ENCODE measurements at regions not wholly inside any gene's neighbourhood (a gene's known extent, or its start where the extent isn't known, plus 50 kb on each side); places are given as distances from the start of the nearest gene placed in this dataset.
"Not testable (repeated sequence)": the region's sequence is repeated elsewhere in the genome, so short reads cannot be mapped to it uniquely, and the experiment has no call there.

GRCh38 chr5:86075139-86075538 is 542.6 kb upstream of the COX7C start:
- no peak for DNase-seq

GRCh38 chr5:86095092-86095491 is 522.6 kb upstream of the COX7C start:
- no peak for DNase-seq

DNA sequence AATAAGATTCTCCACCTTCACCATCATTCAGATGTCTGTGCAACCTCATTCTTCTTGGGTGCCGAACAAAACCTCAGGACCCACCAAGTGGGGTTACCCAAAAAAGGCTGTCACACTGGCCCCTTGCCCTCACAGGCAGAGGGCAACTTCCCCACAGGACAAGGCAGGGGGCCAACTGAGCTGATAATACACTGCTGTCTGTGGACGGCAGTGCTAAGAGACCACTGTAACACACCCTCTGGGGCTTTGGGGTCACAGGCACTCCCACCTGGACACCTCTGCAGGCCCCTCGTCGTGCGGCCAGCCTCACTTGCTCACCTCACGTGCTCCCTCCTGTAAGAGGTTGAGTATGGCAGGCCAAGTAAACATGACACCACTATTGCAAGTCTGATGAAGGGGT is 515.8 kb upstream of the COX7C start:
- DNase-seq: no peak

DNA sequence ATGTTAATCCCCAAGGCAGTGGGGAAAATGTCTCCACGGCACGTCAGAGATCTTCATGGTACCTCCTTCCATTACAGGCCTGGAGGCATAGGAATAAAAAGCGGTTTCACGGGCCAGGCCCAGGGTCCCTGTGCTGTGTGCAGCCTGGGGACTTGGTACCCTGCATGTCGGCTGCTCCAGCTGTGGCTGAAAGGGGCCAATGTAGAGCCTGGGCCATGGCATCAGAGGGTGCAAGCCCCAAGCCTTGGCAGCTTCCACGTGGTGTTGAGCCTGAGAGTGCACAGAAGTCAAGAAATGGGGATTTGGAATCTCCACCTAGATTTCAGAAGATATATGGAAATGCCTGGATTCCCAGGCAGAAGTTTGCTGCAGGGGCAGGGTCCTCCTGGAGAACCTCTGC is 508.9 kb upstream of the COX7C start:
- no peak for DNase-seq

- DNase-seq: no peak
Measured at GRCh38 chr5:86112249-86112648, 505.5 kb upstream of the COX7C start.

DNA sequence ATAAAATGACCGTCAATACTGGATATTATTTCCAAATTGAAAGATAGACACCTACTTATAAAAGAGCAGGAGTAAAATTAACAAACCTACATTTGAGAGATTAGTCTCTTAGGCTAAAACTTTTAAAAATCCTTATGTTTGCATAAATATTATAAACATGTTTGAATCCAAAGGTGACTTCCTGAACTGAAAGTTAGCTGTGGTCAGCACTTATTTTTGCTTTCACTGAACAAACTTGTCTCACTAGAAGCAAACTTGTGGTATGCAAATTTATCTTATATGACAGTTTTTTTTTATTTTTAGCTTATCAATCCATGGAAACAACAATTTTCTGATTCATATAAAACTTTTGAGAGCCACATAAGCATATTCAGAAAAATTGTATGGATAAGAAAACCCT is 502.6 kb upstream of the COX7C start:
- DNase-seq: no peak

DNA sequence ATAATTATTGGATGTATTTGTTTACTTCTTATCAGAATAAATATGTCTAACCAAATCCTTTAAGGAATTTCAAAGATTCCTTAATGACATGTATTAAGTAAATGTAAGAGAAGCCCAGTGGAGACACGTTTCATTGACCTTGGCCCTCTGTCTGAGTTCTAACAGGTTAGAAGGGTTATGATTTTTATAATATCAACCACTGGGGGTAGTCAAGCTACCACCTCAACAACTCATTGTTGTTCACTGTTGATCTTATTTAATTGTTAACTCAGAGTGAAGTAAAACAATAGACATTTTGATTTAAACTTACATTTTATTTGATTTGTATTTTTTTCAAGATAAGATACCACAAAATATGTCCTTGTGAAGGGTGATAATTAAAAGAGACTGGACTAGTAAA is 499.2 kb upstream of the COX7C start:
- DNase-seq: no peak

- no peak for DNase-seq
Measured at GRCh38 chr5:86124333-86124732, 493.4 kb upstream of the COX7C start.

- DNase-seq: peak; percentile 14
Measured at GRCh38 chr5:86125731-86126601, 491.8 kb upstream of the COX7C start.

DNA sequence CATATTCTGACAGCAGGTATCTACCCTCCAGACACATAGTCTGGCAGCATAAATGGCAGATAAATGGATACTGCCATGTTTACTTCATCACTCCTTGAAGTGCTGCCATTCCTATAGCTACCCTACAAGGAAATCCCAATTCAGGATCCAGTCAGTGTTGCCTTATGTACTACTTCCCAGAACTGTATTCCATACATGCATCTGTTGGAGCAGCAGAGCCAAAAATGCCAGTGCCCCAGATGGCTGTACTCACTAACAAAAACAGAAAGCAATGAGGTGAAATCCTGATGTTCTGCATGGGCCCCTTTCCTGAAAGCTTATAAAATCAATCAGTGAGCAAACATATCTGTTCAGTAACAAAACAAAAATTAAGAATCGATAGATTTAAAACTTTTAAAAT is 490.0 kb upstream of the COX7C start:
- peak; percentile 76 for DNase-seq

GRCh38 chr5:86129009-86129408 is 488.7 kb upstream of the COX7C start:
- DNase-seq: no peak

DNA sequence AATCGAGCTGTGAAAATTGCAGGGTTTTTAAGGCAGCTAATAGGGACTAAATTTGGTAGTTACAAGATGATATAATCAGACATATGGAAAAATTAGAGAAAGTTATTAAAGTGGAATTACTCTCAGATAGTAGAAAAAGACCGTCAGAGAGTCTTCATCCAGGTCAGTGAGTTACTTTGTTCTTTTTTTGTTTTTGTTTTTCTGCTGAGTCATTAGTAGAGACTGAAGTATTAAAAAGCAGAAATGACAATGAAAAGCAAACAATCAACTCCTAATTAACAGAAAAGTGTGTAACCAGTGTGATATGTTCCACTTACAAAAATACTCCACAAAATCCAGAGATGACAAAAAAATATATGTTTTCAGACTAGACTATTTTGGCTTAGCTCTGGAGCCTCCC is 480.4 kb upstream of the COX7C start:
- no peak for DNase-seq

DNA sequence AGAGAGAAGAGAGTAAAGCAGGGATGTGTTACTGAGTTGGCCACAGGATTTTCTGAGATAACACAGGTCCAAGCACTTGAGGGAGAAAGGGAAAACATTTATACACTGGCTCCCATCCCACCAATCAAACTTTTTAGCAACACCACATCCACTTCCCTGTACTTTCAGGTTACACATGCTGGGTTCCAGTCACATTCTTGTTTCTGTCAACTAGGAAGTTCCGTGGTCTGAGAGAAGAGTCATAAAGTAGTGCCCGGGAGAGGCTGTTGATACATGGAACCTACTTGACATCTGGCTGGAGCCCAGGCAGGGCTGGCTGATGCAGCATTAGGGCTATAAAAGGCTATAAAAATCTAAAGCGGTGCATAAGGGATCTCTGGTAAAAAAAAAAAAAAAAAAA is 473.9 kb upstream of the COX7C start:
- no peak for DNase-seq

DNA sequence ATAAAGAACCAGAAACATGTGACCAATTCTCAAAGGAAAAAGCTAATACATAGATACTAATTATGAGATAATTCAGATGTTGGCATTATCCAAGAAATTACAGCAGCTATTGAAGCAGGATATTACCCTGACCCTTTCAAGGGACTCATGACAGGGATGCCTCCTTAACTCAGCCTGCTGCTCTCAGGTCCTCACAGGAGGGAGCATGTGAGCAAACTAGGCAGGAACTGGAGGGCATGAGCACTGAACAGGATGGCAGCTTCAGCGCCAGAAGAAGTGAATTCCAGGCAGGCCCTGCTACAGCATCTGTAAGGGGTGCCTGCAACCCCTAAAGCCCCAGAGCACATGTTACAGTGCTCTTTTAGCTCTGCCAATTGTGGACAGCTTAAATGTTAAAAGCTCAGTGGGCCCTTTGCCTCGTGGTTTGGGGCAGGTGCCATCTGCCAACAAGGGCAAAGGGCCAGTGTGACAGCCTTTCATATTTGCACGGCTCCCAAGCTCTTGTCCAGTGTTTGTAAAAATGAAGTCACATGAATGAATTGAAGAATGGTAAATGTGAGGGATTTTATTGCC is 464.7 kb upstream of the COX7C start:
- no peak for DNase-seq

- no peak for DNase-seq
Measured at GRCh38 chr5:86155796-86156195, 461.9 kb upstream of the COX7C start.

DNA sequence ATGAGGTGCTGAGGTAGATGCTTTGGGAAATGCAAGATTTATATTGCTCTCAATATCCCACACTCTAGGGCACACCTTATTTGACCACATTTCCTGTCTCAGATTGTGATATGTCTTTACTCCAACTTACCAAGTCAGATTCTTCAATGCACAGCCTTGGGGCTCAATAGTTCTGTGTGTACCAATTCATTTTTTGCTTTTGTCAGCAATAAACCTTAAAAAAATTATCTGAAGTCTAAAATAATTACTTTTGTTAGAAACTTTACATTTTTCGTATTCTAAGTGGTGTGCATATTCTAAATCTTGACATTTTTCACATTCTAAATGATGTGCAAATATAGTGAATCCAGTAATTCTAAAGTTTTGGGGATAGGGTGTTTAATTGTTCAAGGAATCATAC is 447.5 kb upstream of the COX7C start:
- DNase-seq: no peak

DNA sequence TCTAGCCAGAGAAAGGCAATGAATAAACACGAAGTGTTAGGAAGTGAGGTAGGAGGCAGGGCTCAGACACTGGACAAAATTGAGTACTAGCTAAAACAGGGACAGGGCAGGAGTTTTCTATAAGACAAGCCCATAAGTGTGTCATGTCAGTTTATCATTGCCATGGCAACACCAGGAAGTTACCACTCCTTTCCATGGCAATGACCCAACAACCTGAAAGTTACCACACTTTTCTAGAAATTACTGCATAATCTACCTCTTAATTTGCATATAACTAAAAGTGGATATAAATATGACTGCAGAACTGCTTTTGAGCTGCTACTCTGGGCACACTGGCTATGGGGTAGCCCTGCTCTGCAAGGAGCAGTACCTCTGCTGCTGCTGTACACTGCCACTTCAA is 442.5 kb upstream of the COX7C start:
- no peak for DNase-seq

DNA sequence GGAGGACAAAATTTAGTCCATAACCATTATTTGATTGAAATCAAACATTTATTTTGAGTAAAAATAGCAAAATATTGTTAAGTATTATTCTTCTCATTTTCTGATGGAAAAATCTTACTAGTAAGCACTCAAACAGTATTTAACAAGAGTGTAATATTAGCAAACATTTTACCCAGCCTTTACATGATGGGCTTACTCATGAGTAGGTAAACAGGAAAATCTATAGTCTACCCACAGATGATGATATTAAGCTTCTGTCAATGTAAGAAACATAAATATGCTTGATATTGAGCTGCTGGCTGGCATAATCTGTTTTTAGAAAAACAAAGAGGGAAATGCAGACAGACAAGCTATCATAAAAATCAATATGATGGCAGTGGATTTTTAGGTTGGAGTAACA is 418.5 kb upstream of the COX7C start:
- DNase-seq: no peak

- no peak for DNase-seq
Measured at GRCh38 chr5:86228147-86228546, 389.6 kb upstream of the COX7C start.

GRCh38 chr5:86232246-86232645 is 385.5 kb upstream of the COX7C start:
- no peak for DNase-seq

DNA sequence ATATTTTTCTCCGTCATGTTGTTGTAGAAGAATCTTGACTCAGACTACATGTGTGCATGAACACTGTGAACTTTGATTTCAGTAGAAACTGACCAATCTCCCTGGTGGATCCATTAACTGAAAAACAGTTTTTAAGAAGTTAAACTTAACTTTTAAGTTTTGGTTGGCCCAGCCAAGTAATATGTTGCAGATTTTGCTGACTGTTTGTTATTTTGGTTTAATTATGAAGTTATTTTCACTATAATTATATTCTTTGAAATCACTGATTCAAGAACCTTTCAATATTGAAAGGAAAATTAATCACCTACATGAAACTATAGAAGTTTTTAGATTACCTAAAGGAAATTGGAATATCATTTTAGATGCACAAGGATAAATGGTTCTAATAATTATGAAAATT is 373.6 kb upstream of the COX7C start:
- DNase-seq: no peak

- DNase-seq: no peak
Measured at GRCh38 chr5:86257871-86258270, 359.9 kb upstream of the COX7C start.

GRCh38 chr5:86284400-86285190 is 333.1 kb upstream of the COX7C start:
- DNase-seq: not testable (repeated sequence)

GRCh38 chr5:86287437-86287836 is 330.3 kb upstream of the COX7C start:
- DNase-seq: not testable (repeated sequence)

Measured in NCI-H1694 treated with DMSO at 0.1 percent for 48 hours (cell line).